ENCODE measurements at regions not wholly inside any gene's neighbourhood (a gene's known extent, or its start where the extent isn't known, plus 50 kb on each side); places are given as distances from the start of the nearest gene placed in this dataset.

GRCh38 chr7:42606193-42606905, 305.5 kb downstream of the C7orf25 start:
- TF ChIP-seq EZH2 (IDR thresholded peaks at IDR 0.05; ENCODE audit: borderline replicate concordance, low read depth, low read length, severe bottlenecking), result no peak
- no peak for TF ChIP-seq CTCF (IDR thresholded peaks at IDR 0.05; ENCODE audit: borderline replicate concordance, extremely low read depth, low read length, poor library complexity, severe bottlenecking)

Data from DND-41 (cell line).